GM21515 (cell line): ENCODE measurements at regions not wholly inside any gene's neighbourhood (a gene's known extent, or its start where the extent isn't known, plus 50 kb on each side); places are given as distances from the start of the nearest gene placed in this dataset.

ENCODE experiments used
- ATAC-seq: cut with Tn5 transposase; IDR thresholded peaks from one replicate; pipeline ENCODE4 v1.9.1; 2021; ENCODE audit not compliant: unreplicated experiment

GRCh38 chr10:7507887-7508726 is 97.3 kb upstream of the SFMBT2 start:
- ATAC-seq: no peak

- no peak for ATAC-seq
Measured at GRCh38 chr10:7506571-7506970, 95.7 kb upstream of the SFMBT2 start.

- no peak for ATAC-seq
Measured at GRCh38 chr10:7505196-7505595, 94.4 kb upstream of the SFMBT2 start.

- no peak for ATAC-seq
Measured at GRCh38 chr10:7503190-7503589, 92.4 kb upstream of the SFMBT2 start.

GRCh38 chr10:7501157-7501556 is 90.3 kb upstream of the SFMBT2 start:
- no peak for ATAC-seq

- ATAC-seq: no peak
Measured at GRCh38 chr10:7498111-7498510, 87.3 kb upstream of the SFMBT2 start.

- no peak for ATAC-seq
Measured at GRCh38 chr10:7493996-7494395, 83.2 kb upstream of the SFMBT2 start.

GRCh38 chr10:7492660-7493046 is 81.8 kb upstream of the SFMBT2 start:
- ATAC-seq: peak; percentile 30

- ATAC-seq: peak; percentile 90
Measured at GRCh38 chr10:7491949-7492659, 81.3 kb upstream of the SFMBT2 start.

GRCh38 chr10:7491230-7491629 is 80.4 kb upstream of the SFMBT2 start:
- ATAC-seq: no peak

- ATAC-seq: no peak
Measured at GRCh38 chr10:7488418-7488829, 77.6 kb upstream of the SFMBT2 start.

- no peak for ATAC-seq
Measured at GRCh38 chr10:7487528-7487927, 76.7 kb upstream of the SFMBT2 start.

GRCh38 chr10:7486528-7486927 is 75.7 kb upstream of the SFMBT2 start:
- ATAC-seq: no peak

GRCh38 chr10:7485799-7486198 is 75.0 kb upstream of the SFMBT2 start:
- no peak for ATAC-seq

- peak; percentile 2 for ATAC-seq
Measured at GRCh38 chr10:7485244-7485556, 74.4 kb upstream of the SFMBT2 start.

- ATAC-seq: peak; percentile 81
Measured at GRCh38 chr10:7484456-7485243, 73.8 kb upstream of the SFMBT2 start.

- no peak for ATAC-seq
Measured at GRCh38 chr10:7483848-7484247, 73.0 kb upstream of the SFMBT2 start.

- no peak for ATAC-seq
Measured at GRCh38 chr10:7482992-7483391, 72.2 kb upstream of the SFMBT2 start.

- ATAC-seq: no peak
Measured at GRCh38 chr10:7481368-7481765, 70.5 kb upstream of the SFMBT2 start.

GRCh38 chr10:7480742-7481367 is 70.0 kb upstream of the SFMBT2 start:
- no peak for ATAC-seq

- ATAC-seq: no peak
Measured at GRCh38 chr10:7479861-7480598, 69.2 kb upstream of the SFMBT2 start.
